GM23248 (cell line): ENCODE measurements at regions not wholly inside any gene's neighbourhood (a gene's known extent, or its start where the extent isn't known, plus 50 kb on each side); places are given as distances from the start of the nearest gene placed in this dataset.

Experiments
- DNase-seq: peaks from one replicate; pipeline ENCODE4 v3.0.0-alpha.2; 2015
- H2AFZ ChIP-seq: fragments of 200-600 bp; sonication (generic); 2 replicates; pipeline ENCODE4 v1.6.1; 2016; ENCODE audit warnings: antibody characterized with exemption
- H3F3A ChIP-seq: fragments of 200-600 bp; sonication (generic); 2 replicates; pipeline ENCODE4 v1.6.1; 2016; ENCODE audit warnings: mild to moderate bottlenecking, antibody characterized with exemption, mixed run types; ENCODE audit not compliant: insufficient read depth
- H3K27ac ChIP-seq: fragments of 200-600 bp; sonication (generic); 2 replicates; pipeline ENCODE4 v1.5.1; 2016; ENCODE audit warnings: mild to moderate bottlenecking
- H3K27me3 ChIP-seq: fragments of 200-600 bp; sonication (generic); replicated peaks from 2 replicates; pipeline ENCODE4 v1.6.1; 2016; ENCODE audit warnings: mild to moderate bottlenecking; ENCODE audit not compliant: insufficient read depth
- H3K36me3 ChIP-seq: fragments of 200-600 bp; sonication (generic); 2 replicates; pipeline ENCODE4 v1.6.1; 2016; ENCODE audit warnings: low read depth, mild to moderate bottlenecking
- H3K4me1 ChIP-seq: fragments of 200-600 bp; sonication (generic); 2 replicates; pipeline ENCODE4 v1.6.1; 2016; ENCODE audit warnings: mild to moderate bottlenecking; ENCODE audit not compliant: insufficient read depth
- H3K4me2 ChIP-seq: fragments of 200-600 bp; sonication (generic); one replicate; pipeline ENCODE4 v1.6.1; 2016; ENCODE audit warnings: mild to moderate bottlenecking; ENCODE audit not compliant: unreplicated experiment
- H3K4me3 ChIP-seq: fragments of 200-600 bp; sonication (generic); 2 replicates; pipeline ENCODE4 v1.5.1; 2016; ENCODE audit warnings: mild to moderate bottlenecking
- H3K79me2 ChIP-seq: fragments of 200-600 bp; sonication (generic); 2 replicates; pipeline ENCODE4 v1.6.1; 2016; ENCODE audit warnings: mild to moderate bottlenecking; ENCODE audit not compliant: insufficient read depth
- H3K9ac ChIP-seq: fragments of 200-600 bp; sonication (generic); 2 replicates; pipeline ENCODE4 v1.6.1; 2016; ENCODE audit warnings: mild to moderate bottlenecking
- H3K9me2 ChIP-seq: fragments of 200-600 bp; sonication (generic); 2 replicates; pipeline ENCODE4 v1.6.1; 2016; ENCODE audit warnings: mixed run types, mild to moderate bottlenecking, moderate library complexity; ENCODE audit not compliant: insufficient read depth
- H3K9me3 ChIP-seq: fragments of 200-600 bp; sonication (generic); one replicate; pipeline ENCODE4 v1.6.1; 2017; ENCODE audit warnings: low read depth
- H4K20me1 ChIP-seq: fragments of 200-600 bp; sonication (generic); 2 replicates; pipeline ENCODE4 v1.6.0; 2016; ENCODE audit not compliant: insufficient read depth
- EZH2 ChIP-seq: fragments of 200-600 bp; sonication (generic); IDR thresholded peaks from 2 replicates; pipeline ENCODE4 v1.6.1; 2018; ENCODE audit warnings: antibody characterized with exemption, mild to moderate bottlenecking; ENCODE audit not compliant: insufficient read depth, poor library complexity, severe bottlenecking
- EZH2phosphoT487 ChIP-seq: fragments of 200-600 bp; sonication (generic); IDR thresholded peaks from 2 replicates; pipeline ENCODE4 v1.6.1; 2018; ENCODE audit warnings: antibody characterized with exemption, moderate library complexity, mild to moderate bottlenecking, low read depth; ENCODE audit not compliant: insufficient read depth
- WGBS, 2 experiments: methylation state at CpG; one replicate each; pipeline ENCODE4 v1.1.6; 2015 to 2017; ENCODE audit warnings: low lambda C conversion rate in 2 of 2, low coverage in 1 of 2; ENCODE audit errors: missing lambda C conversion rate in 2 of 2; 5-methylcytosine and 5-hydroxymethylcytosine counted together
- in situ Hi-C: fragments of 300-500 bp; cut with MboI; formaldehyde crosslinking; loops from 2 replicates; pipeline ENCODE4 v1.15.0; 2020

- Histone ChIP-seq H3K4me1 (no peaks in the 10 kb centered on the region), H3K27ac (no peak overlapping the region), H3K4me2 (no peak overlapping the region), H3K9me3 (no peaks in the 10 kb centered on the region), H3K27me3 (no peaks in the 10 kb centered on the region; the same call in 1 of the 2 replicates), H3K4me3 (no peak overlapping the region), H3K79me2 (no peaks in the 10 kb centered on the region), H3K9ac (no peak overlapping the region), H3K36me3 (no peaks in the 10 kb centered on the region), H3K9me2 (no peaks in the 10 kb centered on the region), H2AFZ (no peak overlapping the region), H4K20me1 (no peaks in the 10 kb centered on the region), H3F3A (no peaks in the 10 kb centered on the region)
- DNase-seq = no peak
- in situ Hi-C loops = loop anchor here (10.0 kb wide), 1 partner anchor 468 kb away; no protein-coding TSS in a partner anchor
- 48 to 53% methylated on average over 3 of the region's 3 CpGs for WGBS, 2 experiments
- TF ChIP-seq EZH2 (no peak), EZH2phosphoT487 (no peak)
Measured at GRCh38 chr2:136383167-136383566, 265.2 kb upstream of the CXCR4 start.

- WGBS, 2 experiments = 45 to 48% methylated on average over 14 of the region's 14 CpGs
- Histone ChIP-seq H3K4me2 (no peak overlapping the region), H2AFZ (no peak overlapping the region), H3K27me3 (no peaks in the 10 kb centered on the region; the same call in 1 of the 2 replicates), H3F3A (no peaks in the 10 kb centered on the region), H3K4me3 (no peak overlapping the region), H3K36me3 (no peaks in the 10 kb centered on the region), H3K9ac (no peak overlapping the region), H4K20me1 (no peaks in the 10 kb centered on the region), H3K27ac (no peak overlapping the region), H3K9me2 (no peaks in the 10 kb centered on the region), H3K9me3 (no peaks in the 10 kb centered on the region), H3K4me1 (no peaks in the 10 kb centered on the region; the same call in 1 of the 2 replicates), H3K79me2 (no peaks in the 10 kb centered on the region)
- no peak for DNase-seq
- in situ Hi-C loops = loop anchor here (10.0 kb wide), 1 partner anchor 467 kb away; no protein-coding TSS in a partner anchor
- no peak for TF ChIP-seq EZH2
Measured at GRCh38 chr2:136381722-136382633, 264.0 kb upstream of the CXCR4 start.

- Histone ChIP-seq H3K27me3 (no peaks in the 10 kb centered on the region; the same call in 1 of the 2 replicates), H3K4me3 (no peak overlapping the region), H3K9ac (no peak overlapping the region), H3K4me2 (no peak overlapping the region), H2AFZ (no peak overlapping the region), H3K4me1 (no peaks in the 10 kb centered on the region; the same call in 1 of the 2 replicates), H3F3A (no peaks in the 10 kb centered on the region), H3K27ac (no peak overlapping the region), H3K79me2 (no peaks in the 10 kb centered on the region), H3K9me3 (no peaks in the 10 kb centered on the region), H4K20me1 (no peaks in the 10 kb centered on the region), H3K9me2 (no peaks in the 10 kb centered on the region), H3K36me3 (no peaks in the 10 kb centered on the region)
- in situ Hi-C loops = loop anchor here (10.0 kb wide), 1 partner anchor 466 kb away; no protein-coding TSS in a partner anchor
- TF ChIP-seq EZH2 (no peak), EZH2phosphoT487 (no peak)
- WGBS, 2 experiments = 50% methylated on average over 1 of the region's 1 CpG
- DNase-seq = no peak
Measured at GRCh38 chr2:136381245-136381644, 263.3 kb upstream of the CXCR4 start.

GRCh38 chr2:136378712-136379595 is 261.0 kb upstream of the CXCR4 start:
- in situ Hi-C loops = no loop called here
- Histone ChIP-seq H4K20me1 (no peaks in the 10 kb centered on the region), H3K36me3 (no peaks in the 10 kb centered on the region), H2AFZ (no peak overlapping the region), H3K27me3 (no peaks in the 10 kb centered on the region; the same call in 1 of the 2 replicates), H3K4me3 (no peak overlapping the region), H3K9me2 (no peaks in the 10 kb centered on the region), H3K9ac (no peak overlapping the region), H3K79me2 (no peaks in the 10 kb centered on the region), H3K4me2 (no peak overlapping the region), H3K4me1 (no peaks in the 10 kb centered on the region; the same call in 1 of the 2 replicates), H3K27ac (no peak overlapping the region), H3K9me3 (no peaks in the 10 kb centered on the region), H3F3A (no peaks in the 10 kb centered on the region)
- 47 to 50% methylated on average over 4 of the region's 4 CpGs for WGBS, 2 experiments
- peak; percentile 55 for DNase-seq
- TF ChIP-seq EZH2 (no peak), EZH2phosphoT487 (no peak)
